ENCODE measurements at regions not wholly inside any gene's neighbourhood (a gene's known extent, or its start where the extent isn't known, plus 50 kb on each side); places are given as distances from the start of the nearest gene placed in this dataset.

- TF ChIP-seq EZH2phosphoT487 (IDR thresholded peaks at IDR 0.05; ENCODE audit: low read length) (no peak), EZH2 (optimal IDR thresholded peaks at IDR 0.05; ENCODE audit: low read depth, low read length) (no peak), CTCF (IDR thresholded peaks at IDR 0.05; ENCODE audit: low read length) (no peak)
- H3K9me3 ChIP-seq (replicated peaks; ENCODE audit: insufficient read depth, low read length) = no peaks in the 10 kb centered on the region
- H3K27ac ChIP-seq (ENCODE audit: low read length) = no peak overlapping the region
- no peak overlapping the region for H3K4me2 ChIP-seq (ENCODE audit: low read depth, low read length)
- no peak overlapping the region for H2AFZ ChIP-seq (ENCODE audit: low read length)
- no peak for DNase-seq
- H3K36me3 ChIP-seq (replicated peaks; ENCODE audit: insufficient read depth, low read length) = no peaks in the 10 kb centered on the region
- no peak overlapping the region for H3K9ac ChIP-seq (ENCODE audit: low read length)
- no peak overlapping the region for H3K4me3 ChIP-seq (ENCODE audit: low read length)
- no peaks in the 10 kb centered on the region for H3K27me3 ChIP-seq (replicated peaks; ENCODE audit: insufficient read depth, low read length)
- no peaks in the 10 kb centered on the region for H3K9me2 ChIP-seq (replicated peaks; ENCODE audit: insufficient read depth, low read length)
- H3F3A ChIP-seq (ENCODE audit: insufficient read depth, low read length) = no peaks in the 10 kb centered on the region
- no peaks in the 10 kb centered on the region for H4K20me1 ChIP-seq (ENCODE audit: insufficient read depth, low read length)
- H3K79me2 ChIP-seq (ENCODE audit: low read length) = no peaks in the 10 kb centered on the region
- no peaks in the 10 kb centered on the region for H3K4me1 ChIP-seq (ENCODE audit: low read length)
Measured at GRCh38 chr3:72520690-72521308, 327.4 kb downstream of the SHQ1 start.

- Histone ChIP-seq H3K4me2 (ENCODE audit: low read depth, low read length) (no peak overlapping the region), H2AFZ (ENCODE audit: low read length) (no peak overlapping the region), H3K27ac (ENCODE audit: low read length) (no peak overlapping the region), H3K27me3 (replicated peaks; ENCODE audit: insufficient read depth, low read length) (no peaks in the 10 kb centered on the region), H3F3A (ENCODE audit: insufficient read depth, low read length) (no peaks in the 10 kb centered on the region), H3K9ac (ENCODE audit: low read length) (no peak overlapping the region), H3K9me2 (replicated peaks; ENCODE audit: insufficient read depth, low read length) (no peaks in the 10 kb centered on the region), H4K20me1 (ENCODE audit: insufficient read depth, low read length) (no peaks in the 10 kb centered on the region), H3K9me3 (replicated peaks; ENCODE audit: insufficient read depth, low read length) (no peaks in the 10 kb centered on the region), H3K4me1 (ENCODE audit: low read length) (no peaks in the 10 kb centered on the region), H3K79me2 (ENCODE audit: low read length) (no peaks in the 10 kb centered on the region), H3K4me3 (ENCODE audit: low read length) (no peak overlapping the region), H3K36me3 (replicated peaks; ENCODE audit: insufficient read depth, low read length) (no peaks in the 10 kb centered on the region)
- TF ChIP-seq EZH2phosphoT487 (IDR thresholded peaks at IDR 0.05; ENCODE audit: low read length) = no peak
- no peak for TF ChIP-seq EZH2 (optimal IDR thresholded peaks at IDR 0.05; ENCODE audit: low read depth, low read length)
- TF ChIP-seq CTCF (IDR thresholded peaks at IDR 0.05; ENCODE audit: low read length) = no peak
- DNase-seq = no peak
Measured at GRCh38 chr3:72519946-72520604, 328.2 kb downstream of the SHQ1 start.

GRCh38 chr3:72517921-72518424, 330.3 kb downstream of the SHQ1 start:
- Histone ChIP-seq H3F3A (ENCODE audit: insufficient read depth, low read length) (no peaks in the 10 kb centered on the region), H3K79me2 (ENCODE audit: low read length) (no peaks in the 10 kb centered on the region), H3K4me3 (ENCODE audit: low read length) (no peak overlapping the region), H3K9me2 (replicated peaks; ENCODE audit: insufficient read depth, low read length) (no peaks in the 10 kb centered on the region), H3K9me3 (replicated peaks; ENCODE audit: insufficient read depth, low read length) (no peaks in the 10 kb centered on the region), H3K4me1 (ENCODE audit: low read length) (no peaks in the 10 kb centered on the region), H3K4me2 (ENCODE audit: low read depth, low read length) (no peak overlapping the region), H3K36me3 (replicated peaks; ENCODE audit: insufficient read depth, low read length) (no peaks in the 10 kb centered on the region), H3K27ac (ENCODE audit: low read length) (no peak overlapping the region), H3K9ac (ENCODE audit: low read length) (no peak overlapping the region), H3K27me3 (replicated peaks; ENCODE audit: insufficient read depth, low read length) (no peaks in the 10 kb centered on the region), H4K20me1 (ENCODE audit: insufficient read depth, low read length) (no peaks in the 10 kb centered on the region), H2AFZ (ENCODE audit: low read length) (no peak overlapping the region)
- no peak for DNase-seq
- no peak for TF ChIP-seq EZH2phosphoT487 (IDR thresholded peaks at IDR 0.05; ENCODE audit: low read length)
- TF ChIP-seq EZH2 (optimal IDR thresholded peaks at IDR 0.05; ENCODE audit: low read depth, low read length) = no peak
- no peak for TF ChIP-seq CTCF (IDR thresholded peaks at IDR 0.05; ENCODE audit: low read length)
